Stimulated activated naive CD4-positive, alpha-beta T cell treated with Interleukin-2 at 50 U/mL for 16 hours (primary cell): ENCODE measurements at regions not wholly inside any gene's neighbourhood (a gene's known extent, or its start where the extent isn't known, plus 50 kb on each side); places are given as distances from the start of the nearest gene placed in this dataset.
A peak's percentile ranks its signal among the peaks of the same experiment; 100 is the strongest.
"Not testable (repeated sequence)": the region's sequence is repeated elsewhere in the genome, so short reads cannot be mapped to it uniquely, and the experiment has no call there.

Source experiments
- DNase-seq: peaks from one replicate; lab custom pipeline; 2025; lab: John Stamatoyannopoulos, UW

DNA sequence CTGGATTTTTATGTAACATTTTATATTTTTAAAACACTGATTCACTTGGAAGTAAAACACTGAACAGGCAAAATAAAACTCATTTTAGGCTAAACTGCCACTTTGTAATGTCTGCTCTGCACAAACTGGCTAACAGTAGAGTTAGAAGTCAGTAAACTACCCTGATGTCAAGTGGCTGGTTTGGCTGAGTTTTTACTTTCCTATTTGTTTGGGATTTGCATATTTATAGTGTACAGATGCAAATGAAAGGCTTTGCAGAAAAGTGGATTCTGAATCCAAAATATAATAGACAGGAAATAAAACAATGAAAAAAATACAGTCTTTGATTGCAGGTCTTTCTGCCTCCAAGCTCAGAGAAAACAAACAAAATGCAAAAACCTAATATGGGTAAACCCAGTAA, 213.1 kb downstream of the CDH26 start:
- DNase-seq: no peak

DNA sequence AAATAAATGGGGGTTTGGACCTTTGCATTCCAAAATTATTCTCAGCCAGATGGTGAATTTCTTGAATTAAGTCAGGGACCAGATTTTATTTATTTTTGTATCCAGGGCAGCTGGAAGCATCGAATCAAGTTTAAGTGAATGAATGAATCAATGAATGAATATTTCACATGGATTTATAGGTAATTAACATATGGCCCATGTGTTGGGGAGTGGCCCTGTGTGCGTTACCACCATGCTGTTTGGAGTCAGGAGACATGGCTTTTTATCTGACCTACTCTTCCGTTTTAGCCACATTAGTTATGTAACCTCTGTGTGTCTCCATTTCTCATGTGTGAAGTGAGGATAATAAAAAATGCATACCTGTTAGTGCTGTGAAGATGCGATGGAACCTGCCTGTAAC, 213.5 kb downstream of the CDH26 start:
- DNase-seq: no peak

DNA sequence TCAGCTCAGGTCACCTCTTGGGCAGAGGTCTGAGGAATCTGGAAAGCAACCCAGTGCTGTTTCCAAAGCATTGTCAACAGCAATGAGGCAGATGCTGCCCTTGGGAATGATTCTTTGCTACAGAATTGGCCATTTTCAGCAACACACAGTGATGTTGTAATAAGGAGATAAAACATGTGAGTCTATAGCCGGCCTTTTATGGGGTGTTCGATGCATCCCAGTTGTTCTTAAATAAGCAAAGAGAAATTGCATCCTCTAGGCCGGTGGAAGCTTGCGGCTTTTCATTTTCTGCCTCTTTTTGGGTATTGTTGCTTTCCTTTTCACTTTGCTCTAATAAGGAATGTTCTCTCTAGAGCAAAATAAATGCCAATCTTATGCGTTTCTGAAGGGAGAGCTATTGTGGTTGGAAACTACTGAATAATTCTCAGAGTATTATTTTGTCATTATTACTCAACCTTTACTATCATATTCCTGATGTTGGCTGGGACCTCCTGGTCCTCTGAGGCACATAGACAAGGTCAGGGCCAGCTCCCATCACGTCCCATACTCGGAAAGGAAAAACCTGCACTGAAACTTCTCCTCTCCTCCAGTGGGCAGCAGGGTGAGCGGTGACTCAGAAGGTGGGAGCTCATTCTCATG, 214.2 kb downstream of the CDH26 start:
- DNase-seq: no peak

DNA sequence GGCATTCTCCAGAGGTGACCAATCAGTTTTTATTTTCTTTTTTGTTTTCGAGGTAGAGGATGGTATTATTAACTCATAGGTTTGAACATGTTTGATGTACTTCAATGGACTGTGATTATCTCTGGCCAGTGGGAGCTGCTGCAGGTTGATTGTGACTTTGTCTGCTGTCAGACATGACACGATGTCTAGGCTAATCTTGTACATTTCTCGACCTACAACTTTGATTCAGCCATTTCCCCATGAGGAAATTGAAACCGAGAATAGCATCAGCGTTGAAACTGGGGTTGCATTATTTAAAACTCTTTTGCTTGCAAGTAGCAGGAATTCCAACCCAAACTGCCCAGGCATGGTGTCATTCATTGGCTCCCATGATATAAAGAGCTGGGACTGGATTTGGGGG, 218.9 kb downstream of the CDH26 start:
- DNase-seq: no peak

DNA sequence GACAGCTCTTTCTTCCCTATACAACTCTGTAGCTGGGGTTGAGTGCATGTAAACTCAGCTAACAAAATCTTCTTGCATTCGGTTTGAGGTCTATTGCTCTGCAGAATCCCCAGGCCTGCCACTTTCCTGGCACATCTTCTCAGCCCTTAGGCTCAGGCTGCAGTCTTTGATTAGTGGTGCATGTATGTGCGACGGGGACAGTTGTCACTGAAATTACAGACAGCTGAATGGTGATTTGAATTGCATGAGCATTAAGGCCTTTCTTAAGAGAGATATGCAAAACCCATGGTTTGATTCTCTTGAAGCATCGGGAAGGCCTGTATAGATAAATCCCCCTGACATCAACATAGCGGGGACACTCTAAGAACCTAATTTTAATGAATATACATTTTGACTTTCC, 222.8 kb downstream of the CDH26 start:
- no peak for DNase-seq

DNA sequence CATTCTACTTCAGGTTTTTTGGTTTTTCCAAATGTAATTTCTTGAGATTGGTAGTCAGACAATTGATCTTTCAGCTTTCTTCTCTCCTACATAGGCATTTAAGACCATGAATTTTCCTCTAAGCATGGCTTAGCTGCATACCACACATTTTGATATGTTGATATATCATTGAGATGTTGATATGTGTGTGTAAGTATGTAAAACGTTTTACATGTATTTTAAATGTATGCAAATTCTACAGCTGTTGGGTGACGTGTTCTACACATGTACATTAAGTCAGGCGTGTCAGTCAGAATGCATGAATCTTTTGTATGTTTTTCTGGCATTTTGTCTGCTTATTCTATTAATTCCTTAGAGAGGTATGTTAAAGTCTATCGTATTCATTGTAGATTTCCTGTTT, 228.2 kb downstream of the CDH26 start:
- DNase-seq: no peak

DNA sequence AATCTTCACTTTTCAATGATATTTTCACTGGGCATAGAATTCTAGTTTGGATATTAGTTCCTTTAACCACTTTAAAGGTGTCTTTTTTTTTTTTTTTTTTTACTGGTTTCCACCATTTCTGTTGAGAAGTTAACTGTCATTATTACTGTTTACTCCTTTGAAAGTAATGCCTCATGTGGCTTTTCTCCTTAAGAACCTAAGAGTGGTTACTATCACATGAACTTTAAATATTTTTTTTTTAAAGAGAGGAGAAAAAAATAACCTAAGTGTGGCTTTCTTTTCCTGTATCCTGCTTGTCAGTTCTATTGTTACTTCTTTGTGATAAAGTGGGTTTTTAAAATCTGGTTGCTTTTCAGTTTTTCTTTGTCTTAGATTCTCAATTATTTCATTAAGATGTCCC, 229.5 kb downstream of the CDH26 start:
- no peak for DNase-seq

DNA sequence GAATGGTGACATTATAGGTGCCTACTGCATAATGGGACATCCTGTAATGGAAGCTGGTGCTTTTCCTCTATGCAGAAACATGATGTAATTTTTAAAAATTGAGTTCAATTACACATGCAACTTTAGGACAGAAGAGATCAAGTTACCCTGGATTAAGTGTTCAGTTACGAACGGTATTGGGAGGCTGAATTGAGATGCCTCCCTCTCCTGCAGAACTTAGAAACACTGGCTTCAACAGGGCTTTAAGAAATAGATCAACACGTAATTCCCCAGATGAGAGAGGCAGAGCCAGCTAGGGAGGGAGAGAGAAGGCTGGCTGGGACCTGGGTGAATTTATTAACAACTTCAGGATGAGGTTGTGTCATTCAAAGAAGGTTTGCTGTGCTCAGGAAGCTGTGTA, 232.8 kb downstream of the CDH26 start:
- DNase-seq: no peak

DNA sequence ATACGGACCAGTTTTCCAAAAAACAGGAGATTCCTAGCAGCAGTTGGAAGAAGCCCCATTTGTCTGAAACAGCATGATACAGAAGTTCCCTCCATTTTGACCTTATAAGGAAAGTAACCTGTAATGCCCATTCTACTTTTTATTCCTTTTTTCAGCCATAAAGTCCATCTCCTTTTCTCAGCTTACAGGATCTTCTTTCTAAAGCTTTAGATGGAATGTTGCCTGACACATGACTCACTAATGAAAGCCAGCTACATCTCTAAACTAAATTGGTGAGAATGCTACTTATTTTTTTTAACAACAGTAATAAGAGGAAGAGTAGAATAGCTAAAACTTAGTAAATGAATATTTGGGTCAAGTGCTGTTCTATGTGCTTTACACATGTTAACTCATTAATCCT, 234.1 kb downstream of the CDH26 start:
- no peak for DNase-seq

DNA sequence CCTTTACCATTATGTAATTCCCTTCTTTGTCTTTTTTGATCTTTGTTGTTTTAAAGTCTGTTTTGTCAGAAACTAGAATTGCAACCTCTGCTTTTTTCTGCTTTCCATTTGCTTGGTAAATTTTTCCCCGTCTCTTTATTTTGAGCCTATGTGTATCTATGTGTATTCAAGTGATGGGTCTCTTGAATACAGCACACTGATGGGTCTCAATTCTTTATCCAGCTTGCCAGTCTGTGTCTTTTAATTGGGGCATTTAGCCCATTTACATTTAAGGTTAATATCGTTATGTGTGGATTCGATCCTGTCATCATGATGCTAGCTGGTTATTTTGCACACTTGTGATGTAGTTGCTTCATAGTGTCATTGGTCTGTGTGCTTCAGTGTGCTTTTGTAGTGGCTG, 240.9 kb downstream of the CDH26 start:
- not testable (repeated sequence) for DNase-seq

DNA sequence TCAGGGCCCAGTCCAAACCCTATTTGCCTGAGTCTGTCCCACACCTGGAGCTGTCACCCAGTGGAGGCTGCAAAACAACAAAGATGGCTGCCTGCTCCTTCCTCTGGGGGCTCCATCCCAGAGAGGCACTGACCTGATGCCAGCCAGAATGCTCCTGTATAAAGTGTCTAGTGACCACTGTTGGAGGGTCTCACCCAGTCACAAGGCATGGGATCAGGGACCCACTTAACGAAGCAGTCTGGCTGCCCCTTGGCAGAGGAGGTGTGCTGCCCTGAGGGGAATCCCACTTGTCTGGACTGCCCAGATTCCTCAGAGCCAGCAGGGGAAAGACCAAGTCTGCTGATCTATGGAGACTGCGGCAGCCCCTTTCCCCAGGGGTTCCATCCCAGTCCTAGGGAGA, 241.6 kb downstream of the CDH26 start:
- DNase-seq: no peak

DNA sequence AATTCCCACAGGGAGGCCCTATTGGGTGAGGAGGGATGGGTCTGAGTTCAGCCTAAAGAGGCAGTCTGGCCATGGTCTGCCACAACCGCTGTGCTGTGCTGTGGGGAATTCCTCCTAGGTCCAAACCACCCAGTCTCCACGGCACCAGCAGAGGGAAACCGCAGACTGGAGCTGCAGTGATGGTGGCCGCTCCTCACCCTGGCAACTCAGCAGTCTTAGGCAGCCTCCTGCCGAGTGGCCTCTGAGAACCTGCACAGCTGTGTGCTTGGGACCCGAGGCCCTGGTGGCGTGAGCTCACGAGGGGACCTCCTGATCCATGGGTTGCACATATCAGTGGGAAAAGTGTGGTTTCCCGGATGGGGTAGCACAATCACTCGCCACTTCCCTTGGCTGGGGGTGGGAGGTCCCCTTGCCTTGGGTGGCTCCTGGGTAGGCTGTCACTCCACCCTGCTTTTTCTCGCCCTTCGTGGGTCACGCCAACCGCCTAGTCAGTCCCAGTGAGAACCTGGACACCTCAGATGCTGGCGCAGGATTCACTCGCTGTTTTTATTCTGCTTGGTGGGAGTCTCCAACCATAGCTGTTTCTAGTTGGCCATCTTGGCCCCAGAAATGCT, 242.2 kb downstream of the CDH26 start:
- no peak for DNase-seq

DNA sequence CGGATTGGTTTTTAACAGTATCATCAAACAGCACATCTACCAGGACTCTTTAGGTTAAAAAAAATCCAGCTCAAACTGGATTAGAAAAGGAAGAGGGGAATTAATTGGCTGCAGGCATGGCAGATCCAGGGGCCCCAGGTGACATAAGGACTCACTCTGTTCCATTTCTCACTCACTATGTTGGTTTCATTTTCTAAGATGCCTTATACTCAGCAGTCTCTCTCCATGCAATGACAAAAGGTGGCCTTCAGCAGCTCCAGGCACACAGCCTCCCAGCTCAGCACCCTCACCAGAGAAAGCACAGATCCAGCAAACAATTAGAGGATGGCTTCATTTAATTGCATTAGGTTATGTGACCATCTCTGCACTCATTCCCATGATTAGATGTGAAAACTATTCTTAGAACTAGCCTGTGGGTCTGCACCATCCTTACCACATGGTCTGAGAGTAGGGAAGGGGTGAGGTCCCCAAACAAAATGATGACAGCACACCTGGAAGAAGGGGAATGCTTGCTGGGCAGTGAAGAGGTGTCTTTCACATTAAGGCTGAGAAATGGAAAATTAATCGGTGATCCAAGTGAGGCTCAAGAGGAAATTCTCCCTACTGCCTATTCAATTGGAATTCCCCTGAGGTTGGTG, 243.1 kb downstream of the CDH26 start:
- DNase-seq: no peak

DNA sequence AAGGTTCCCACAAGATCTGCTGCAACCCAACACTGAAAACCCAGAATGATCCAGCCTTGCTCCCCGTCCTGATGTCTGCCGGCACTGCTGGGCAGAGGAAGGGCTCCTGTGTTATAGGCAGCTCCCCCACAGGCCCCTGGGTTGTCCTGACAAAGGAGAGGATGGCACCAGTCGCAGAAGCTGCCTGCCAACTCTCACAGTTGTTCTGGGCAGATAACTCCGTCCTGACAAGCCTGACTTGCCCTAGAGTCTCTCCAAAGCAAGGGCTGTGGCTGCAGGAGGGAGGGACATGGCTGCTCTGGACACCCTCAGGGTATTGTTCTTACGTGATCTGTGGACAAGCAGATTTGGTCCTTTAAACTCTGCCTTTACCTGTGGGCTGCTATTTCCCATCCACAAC, 243.8 kb downstream of the CDH26 start:
- DNase-seq: no peak

DNA sequence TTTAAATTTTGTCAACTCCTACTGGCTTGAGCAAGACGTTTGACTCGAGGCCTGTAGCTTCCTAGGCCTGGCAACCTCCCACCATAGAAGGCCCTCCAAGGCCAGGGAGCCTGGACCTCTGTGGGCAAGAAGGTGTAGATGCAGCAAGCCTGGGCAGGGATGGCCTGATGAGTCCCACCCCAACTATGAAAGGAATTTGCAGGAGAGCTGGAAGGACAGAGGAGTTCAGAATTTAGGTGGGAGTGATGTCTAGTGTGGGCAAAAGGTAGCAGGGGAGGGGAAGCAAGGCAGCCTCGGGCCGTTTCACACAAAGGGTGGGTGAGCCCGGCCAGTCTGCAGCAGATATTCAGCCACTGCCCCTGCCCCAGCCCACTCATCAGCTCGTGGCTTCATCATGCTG, 245.2 kb downstream of the CDH26 start:
- no peak for DNase-seq

DNA sequence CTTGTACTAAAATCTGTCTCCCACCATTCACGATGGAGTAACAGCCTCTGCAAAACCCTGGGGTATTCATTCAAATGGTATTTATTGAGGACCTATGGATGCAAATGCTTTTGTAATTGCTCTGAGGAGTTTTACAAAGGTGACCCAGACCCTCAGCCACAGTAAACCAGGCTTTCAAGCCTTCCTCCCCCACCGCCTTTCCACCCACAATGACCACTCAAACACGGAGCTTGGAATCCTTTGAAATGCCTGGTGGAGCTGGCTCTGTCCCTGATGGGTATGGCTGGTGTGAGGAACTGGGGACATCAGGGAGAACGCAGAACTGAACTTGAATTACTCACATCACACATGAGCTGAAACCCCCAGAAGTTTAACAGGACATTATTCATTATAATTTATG, 246.4 kb downstream of the CDH26 start:
- no peak for DNase-seq

DNA sequence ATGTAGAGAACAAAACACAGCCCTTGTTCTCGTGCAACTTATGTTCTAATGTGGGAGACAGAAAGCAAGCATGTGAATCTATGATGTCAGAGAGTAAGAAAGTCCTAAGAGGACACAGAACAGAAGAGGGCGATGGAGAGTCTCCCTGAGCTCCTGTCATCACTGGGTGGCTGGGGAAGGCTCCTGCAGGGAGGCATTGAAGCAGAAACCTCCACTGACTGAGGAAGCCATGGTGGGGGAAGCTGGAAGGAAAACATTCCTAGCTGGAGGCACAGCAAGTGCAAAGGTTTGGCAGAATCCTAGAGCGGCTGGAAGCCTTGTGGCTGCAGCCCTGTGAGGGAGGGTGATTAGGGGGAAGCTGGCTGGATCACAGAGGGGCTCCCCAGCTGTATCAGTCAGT, 248.0 kb downstream of the CDH26 start:
- DNase-seq: no peak

DNA sequence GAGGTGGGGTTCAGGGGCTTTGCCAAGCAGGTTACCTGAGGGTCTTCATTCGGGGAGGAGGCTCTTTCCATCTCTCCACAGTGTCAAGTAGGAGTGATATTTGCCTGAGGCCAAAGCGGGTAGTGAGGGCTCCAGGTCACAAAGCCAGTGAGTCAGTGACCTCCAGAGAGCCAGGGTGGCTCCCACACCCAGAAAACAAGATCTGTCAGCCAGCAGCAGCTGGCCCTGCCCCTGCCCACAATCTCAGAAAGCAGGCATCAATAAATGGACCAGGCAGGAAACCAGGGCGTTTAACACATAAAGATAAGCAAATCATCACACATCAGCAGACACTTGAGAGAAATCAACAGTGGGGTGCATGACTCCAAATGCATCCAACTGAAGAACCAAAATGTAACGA, 250.8 kb downstream of the CDH26 start:
- DNase-seq: no peak

DNA sequence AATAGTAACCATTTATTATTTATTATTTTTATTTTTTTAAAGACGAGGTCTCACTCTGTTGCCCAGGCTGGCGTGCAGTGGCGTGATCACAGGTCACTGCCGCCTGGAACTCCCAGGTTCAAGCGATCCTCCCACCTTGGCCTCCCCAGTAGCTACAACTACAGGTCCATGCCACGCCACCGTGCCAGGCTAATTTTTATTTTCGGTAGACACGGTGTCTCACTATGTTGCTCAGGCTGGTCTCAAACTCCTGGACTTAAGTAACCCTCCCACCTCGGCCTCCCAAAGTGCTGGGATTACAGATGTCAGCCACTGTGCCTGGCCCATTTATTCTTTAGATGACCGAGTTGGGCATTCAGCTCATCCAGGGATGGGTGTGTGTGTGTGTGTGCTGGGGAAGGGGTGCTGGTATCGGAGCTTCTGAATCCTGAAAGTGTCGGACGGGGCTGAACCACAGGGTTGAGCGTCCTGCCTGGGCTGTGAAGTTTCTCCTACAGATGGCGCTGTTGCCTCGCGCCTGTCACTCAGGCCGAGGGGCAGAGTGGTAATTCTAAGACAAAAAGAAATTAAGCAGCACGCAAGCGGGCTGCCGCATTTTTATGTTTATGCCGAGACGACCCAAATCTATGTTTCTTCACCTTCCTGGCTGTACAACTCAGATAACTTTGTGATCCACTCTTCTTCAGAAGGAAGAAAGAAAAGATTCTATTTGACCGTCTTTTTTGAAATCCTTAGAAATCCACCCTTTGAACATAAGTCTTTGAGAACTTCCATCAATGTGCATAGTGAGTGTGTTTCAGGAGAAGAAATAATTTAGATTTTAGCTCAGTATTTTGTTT, 252.8 kb downstream of the CDH26 start:
- peak; percentile 23 for DNase-seq

DNA sequence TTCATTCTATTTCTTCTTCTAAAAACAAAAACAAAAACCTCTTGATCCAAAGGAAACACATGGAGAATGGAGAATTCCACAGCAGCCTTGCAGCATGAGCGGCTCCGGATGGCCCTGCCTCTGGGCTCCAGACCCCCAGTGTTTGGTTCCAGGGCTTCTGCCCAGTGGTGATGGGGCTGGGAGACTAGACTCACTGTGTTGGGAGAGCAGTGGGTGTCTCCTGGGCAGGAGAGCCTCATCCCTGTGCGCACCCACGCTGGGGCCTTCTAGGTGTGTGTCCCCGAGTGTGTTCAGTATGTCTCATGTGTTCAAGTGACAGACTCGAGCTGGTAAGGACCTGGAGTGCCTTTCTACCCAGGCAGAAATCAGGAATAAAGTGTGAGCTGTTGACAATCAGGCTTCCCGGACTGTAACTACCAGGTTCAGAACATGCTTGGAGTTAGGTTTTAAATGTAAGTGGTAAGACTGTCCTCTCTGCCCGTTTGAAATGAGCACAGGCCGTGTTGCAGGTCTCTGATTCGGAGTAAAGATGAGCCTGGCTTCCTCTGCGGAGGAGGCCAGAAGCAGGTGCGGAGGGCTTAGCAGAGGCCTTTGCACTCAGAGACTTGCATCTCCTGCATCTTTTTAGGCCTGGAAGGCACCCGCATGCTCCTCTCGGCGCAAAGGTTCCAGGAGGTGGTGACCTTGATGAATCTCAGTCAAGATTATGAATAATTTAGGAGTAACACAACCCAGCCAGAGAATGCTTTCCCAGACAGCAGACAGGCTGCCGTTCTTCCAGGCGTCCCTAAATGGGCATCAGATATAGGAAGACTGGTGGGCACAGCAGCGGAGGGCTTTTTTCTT, 253.6 kb downstream of the CDH26 start:
- no peak for DNase-seq

DNA sequence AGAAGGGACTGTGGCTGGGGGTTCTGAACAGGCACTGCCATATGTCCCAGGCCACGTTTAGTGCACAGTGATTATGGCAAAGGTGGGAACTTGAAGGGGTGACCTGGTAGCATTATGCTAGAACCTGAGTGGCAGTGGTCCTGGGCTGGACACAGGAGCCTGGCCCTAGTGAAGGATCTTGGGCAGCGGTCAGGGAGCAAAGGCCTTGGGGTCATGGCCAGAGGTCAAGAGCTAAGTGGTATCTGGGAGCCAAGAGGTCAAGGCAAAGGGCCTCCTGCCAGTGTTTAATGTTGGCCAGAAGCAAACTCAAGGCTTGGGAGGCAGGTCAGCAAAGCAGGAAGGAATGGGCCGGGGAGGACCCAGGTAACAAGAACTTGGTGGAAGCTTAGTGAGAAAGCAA, 254.5 kb downstream of the CDH26 start:
- DNase-seq: no peak
